Activated CD8-positive, alpha-beta memory T cell treated with anti-CD3 and anti-CD28 coated beads, Interleukin-2, amount 10 ng/mL, durations not matched to agents 7 days and 5 days (primary cell): ENCODE measurements at regions not wholly inside any gene's neighbourhood (a gene's known extent, or its start where the extent isn't known, plus 50 kb on each side); places are given as distances from the start of the nearest gene placed in this dataset.

Experiments
- ATAC-seq: fragments of 150-1000 bp; cut with Tn5 transposase; one replicate; pipeline ENCODE4 v1.10.0; 2021; ENCODE audit warnings: moderate library complexity
- CTCF ChIA-PET: fragments of 350-600 bp; sonication (Branson Sonifier 250); formaldehyde crosslinking; loops from one replicate; lab custom pipeline; 2021; ENCODE audit warnings: antibody characterized with exemption; lab: Charles Lee
- DNase-seq: peaks from one replicate; pipeline ENCODE4 v3.0.0-alpha.2; 2020
- H3K27ac Mint-ChIP-seq: one replicate; pipeline ENCODE4 v1.8.0; 2021; ENCODE audit warnings: mild to moderate bottlenecking, mixed read lengths
- H3K27me3 Mint-ChIP-seq: one replicate; pipeline ENCODE4 v1.8.0; 2021; ENCODE audit warnings: mixed read lengths
- H3K36me3 Mint-ChIP-seq: one replicate; pipeline ENCODE4 v1.8.0; 2021; ENCODE audit warnings: mild to moderate bottlenecking, mixed read lengths
- H3K4me1 Mint-ChIP-seq: one replicate; pipeline ENCODE4 v1.8.0; 2021; ENCODE audit warnings: mixed read lengths
- H3K4me3 Mint-ChIP-seq: one replicate; pipeline ENCODE4 v1.8.0; 2021; ENCODE audit warnings: mild to moderate bottlenecking, moderate library complexity, mixed read lengths
- H3K9me3 Mint-ChIP-seq: one replicate; pipeline ENCODE4 v1.8.0; 2022; ENCODE audit warnings: low read depth, mixed read lengths

- no peaks in the 10 kb centered on the region for H3K36me3 Mint-ChIP-seq
- ATAC-seq = no peak
- H3K4me1 Mint-ChIP-seq = no peaks in the 10 kb centered on the region
- H3K27me3 Mint-ChIP-seq = no peaks in the 10 kb centered on the region
- CTCF ChIA-PET = no interaction called here
- H3K9me3 Mint-ChIP-seq = no peaks in the 10 kb centered on the region
- no peak overlapping the region for H3K4me3 Mint-ChIP-seq
- H3K27ac Mint-ChIP-seq = no peak overlapping the region
- DNase-seq = no peak
Measured at GRCh38 chrX:8288590-8288989, 117.5 kb upstream of the VCX2 start.

GRCh38 chrX:8289523-8289922 is 118.5 kb upstream of the VCX2 start:
- Mint-ChIP-seq H3K9me3 (no peaks in the 10 kb centered on the region), H3K27ac (no peak overlapping the region), H3K4me1 (no peaks in the 10 kb centered on the region), H3K27me3 (no peaks in the 10 kb centered on the region), H3K4me3 (no peak overlapping the region), H3K36me3 (no peaks in the 10 kb centered on the region)
- CTCF ChIA-PET = interaction anchor here (0.7 kb wide), 1 partner anchor 188 kb away, joined by 3 read pairs; no protein-coding TSS in a partner anchor
- no peak for ATAC-seq
- no peak for DNase-seq

- no peaks in the 10 kb centered on the region for H3K9me3 Mint-ChIP-seq
- no peak overlapping the region for H3K4me3 Mint-ChIP-seq
- CTCF ChIA-PET = no interaction called here
- no peak overlapping the region for H3K27ac Mint-ChIP-seq
- H3K4me1 Mint-ChIP-seq = no peaks in the 10 kb centered on the region
- no peaks in the 10 kb centered on the region for H3K27me3 Mint-ChIP-seq
- no peaks in the 10 kb centered on the region for H3K36me3 Mint-ChIP-seq
- ATAC-seq (no peak), DNase-seq (no peak)
Measured at GRCh38 chrX:8297766-8298165, 126.7 kb upstream of the VCX2 start.

- ATAC-seq (no peak), DNase-seq (no peak)
- Mint-ChIP-seq H3K9me3 (peaks cover 5% of the 10 kb centered on the region), H3K27ac (no peak overlapping the region), H3K4me1 (no peaks in the 10 kb centered on the region), H3K4me3 (no peak overlapping the region), H3K36me3 (no peaks in the 10 kb centered on the region), H3K27me3 (no peaks in the 10 kb centered on the region)
- CTCF ChIA-PET = no interaction called here
Measured at GRCh38 chrX:8304668-8305067, 133.6 kb upstream of the VCX2 start.

GRCh38 chrX:8305350-8305749 is 134.3 kb upstream of the VCX2 start:
- Mint-ChIP-seq H3K9me3 (peaks cover 9% of the 10 kb centered on the region), H3K27ac (no peak overlapping the region), H3K4me3 (no peak overlapping the region), H3K27me3 (no peaks in the 10 kb centered on the region), H3K36me3 (no peaks in the 10 kb centered on the region), H3K4me1 (no peaks in the 10 kb centered on the region)
- ATAC-seq = no peak
- CTCF ChIA-PET = no interaction called here
- DNase-seq = no peak

GRCh38 chrX:8306291-8306925 is 135.3 kb upstream of the VCX2 start:
- Mint-ChIP-seq H3K4me1 (no peaks in the 10 kb centered on the region), H3K36me3 (no peaks in the 10 kb centered on the region), H3K4me3 (no peak overlapping the region), H3K9me3 (peaks cover 9% of the 10 kb centered on the region), H3K27me3 (no peaks in the 10 kb centered on the region), H3K27ac (no peak overlapping the region)
- DNase-seq (no peak), ATAC-seq (no peak)
- CTCF ChIA-PET = no interaction called here

GRCh38 chrX:8310409-8310808 is 139.3 kb upstream of the VCX2 start:
- Mint-ChIP-seq H3K27ac (no peak overlapping the region), H3K36me3 (no peaks in the 10 kb centered on the region), H3K9me3 (peaks cover 7% of the 10 kb centered on the region), H3K4me3 (no peak overlapping the region), H3K27me3 (no peaks in the 10 kb centered on the region), H3K4me1 (no peaks in the 10 kb centered on the region)
- DNase-seq = no peak
- no peak for ATAC-seq
- CTCF ChIA-PET = no interaction called here

- no peaks in the 10 kb centered on the region for H3K27me3 Mint-ChIP-seq
- peaks cover 4% of the 10 kb centered on the region for H3K9me3 Mint-ChIP-seq
- no peaks in the 10 kb centered on the region for H3K4me1 Mint-ChIP-seq
- ATAC-seq = no peak
- H3K4me3 Mint-ChIP-seq = no peak overlapping the region
- no peak for DNase-seq
- no peaks in the 10 kb centered on the region for H3K36me3 Mint-ChIP-seq
- CTCF ChIA-PET = no interaction called here
- H3K27ac Mint-ChIP-seq = no peak overlapping the region
Measured at GRCh38 chrX:8313844-8314243, 142.8 kb upstream of the VCX2 start.

GRCh38 chrX:8314881-8315280 is 143.8 kb upstream of the VCX2 start:
- ATAC-seq (no peak), DNase-seq (no peak)
- no peak overlapping the region for H3K4me3 Mint-ChIP-seq
- no peaks in the 10 kb centered on the region for H3K36me3 Mint-ChIP-seq
- CTCF ChIA-PET = no interaction called here
- no peaks in the 10 kb centered on the region for H3K4me1 Mint-ChIP-seq
- peaks cover 4% of the 10 kb centered on the region for H3K9me3 Mint-ChIP-seq
- no peaks in the 10 kb centered on the region for H3K27me3 Mint-ChIP-seq
- H3K27ac Mint-ChIP-seq = no peak overlapping the region

- no peaks in the 10 kb centered on the region for H3K27me3 Mint-ChIP-seq
Measured at GRCh38 chrX:8319359-8319758, 145.3 kb upstream of the VCX3B start.

GRCh38 chrX:8323356-8323755 is 141.3 kb upstream of the VCX3B start:
- H3K27ac Mint-ChIP-seq = no peak overlapping the region
- DNase-seq = no peak
- no peak for ATAC-seq
- H3K36me3 Mint-ChIP-seq = no peaks in the 10 kb centered on the region
- H3K4me3 Mint-ChIP-seq = no peak overlapping the region
- CTCF ChIA-PET = no interaction called here
- peaks cover 5% of the 10 kb centered on the region for H3K9me3 Mint-ChIP-seq
- no peaks in the 10 kb centered on the region for H3K4me1 Mint-ChIP-seq
- no peaks in the 10 kb centered on the region for H3K27me3 Mint-ChIP-seq

More at GRCh38 chrX:8319359-8319758, 145.3 kb upstream of the VCX3B start:
- DNase-seq (no peak), ATAC-seq (no peak)
- Mint-ChIP-seq H3K9me3 (peaks cover 3% of the 10 kb centered on the region), H3K4me1 (no peaks in the 10 kb centered on the region), H3K36me3 (no peaks in the 10 kb centered on the region), H3K27ac (no peak overlapping the region), H3K4me3 (no peak overlapping the region)
- CTCF ChIA-PET = no interaction called here

- H3K4me1 Mint-ChIP-seq = no peaks in the 10 kb centered on the region
- no peak overlapping the region for H3K27ac Mint-ChIP-seq
- no peaks in the 10 kb centered on the region for H3K27me3 Mint-ChIP-seq
- CTCF ChIA-PET = no interaction called here
- no peak overlapping the region for H3K4me3 Mint-ChIP-seq
- no peaks in the 10 kb centered on the region for H3K36me3 Mint-ChIP-seq
- H3K9me3 Mint-ChIP-seq = peaks cover 3% of the 10 kb centered on the region
- ATAC-seq (no peak), DNase-seq (no peak)
Measured at GRCh38 chrX:8341814-8342590, 122.6 kb upstream of the VCX3B start.

GRCh38 chrX:8345473-8345872 is 119.2 kb upstream of the VCX3B start:
- no peaks in the 10 kb centered on the region for H3K27me3 Mint-ChIP-seq
- no peak overlapping the region for H3K4me3 Mint-ChIP-seq
- H3K27ac Mint-ChIP-seq = no peak overlapping the region
- no peak for DNase-seq
- ATAC-seq = no peak
- no peaks in the 10 kb centered on the region for H3K4me1 Mint-ChIP-seq
- H3K9me3 Mint-ChIP-seq = no peaks in the 10 kb centered on the region
- no peaks in the 10 kb centered on the region for H3K36me3 Mint-ChIP-seq
- CTCF ChIA-PET = no interaction called here

- ATAC-seq (no peak), DNase-seq (no peak)
- CTCF ChIA-PET = no interaction called here
- no peaks in the 10 kb centered on the region for H3K4me1 Mint-ChIP-seq
- no peak overlapping the region for H3K27ac Mint-ChIP-seq
- H3K9me3 Mint-ChIP-seq = no peaks in the 10 kb centered on the region
- H3K27me3 Mint-ChIP-seq = no peaks in the 10 kb centered on the region
- H3K4me3 Mint-ChIP-seq = no peak overlapping the region
- no peaks in the 10 kb centered on the region for H3K36me3 Mint-ChIP-seq
Measured at GRCh38 chrX:8346060-8346459, 118.6 kb upstream of the VCX3B start.
